ENCODE measurements at regions not wholly inside any gene's neighbourhood (a gene's known extent, or its start where the extent isn't known, plus 50 kb on each side); places are given as distances from the start of the nearest gene placed in this dataset.

- no peak for DNase-seq (ENCODE audit: low spot score)
Measured at GRCh38 chr6:43948527-43949485, 178.4 kb downstream of the MRPL14 start.

GRCh38 chr6:43947860-43948259 is 177.8 kb downstream of the VEGFA start:
- DNase-seq (ENCODE audit: low spot score), result no peak

- DNase-seq (ENCODE audit: low spot score), result no peak
Measured at GRCh38 chr6:43946641-43947363, 176.8 kb downstream of the VEGFA start.

GRCh38 chr6:43945768-43946080 is 175.7 kb downstream of the VEGFA start:
- DNase-seq (ENCODE audit: low spot score), result no peak

- no peak for DNase-seq (ENCODE audit: low spot score)
Measured at GRCh38 chr6:43944908-43945767, 175.1 kb downstream of the VEGFA start.

- DNase-seq (ENCODE audit: low spot score), result peak; percentile 97
Measured at GRCh38 chr6:43943781-43944250, 173.8 kb downstream of the VEGFA start.

- DNase-seq (ENCODE audit: low spot score), result no peak
Measured at GRCh38 chr6:43943099-43943766, 173.2 kb downstream of the VEGFA start.

- DNase-seq (ENCODE audit: low spot score), result no peak
Measured at GRCh38 chr6:43942616-43943015, 172.6 kb downstream of the VEGFA start.

- no peak for DNase-seq (ENCODE audit: low spot score)
Measured at GRCh38 chr6:43942011-43942442, 172.0 kb downstream of the VEGFA start.

GRCh38 chr6:43941174-43941573 is 171.2 kb downstream of the VEGFA start:
- DNase-seq (ENCODE audit: low spot score), result no peak

GRCh38 chr6:43940393-43941087 is 170.5 kb downstream of the VEGFA start:
- DNase-seq (ENCODE audit: low spot score), result no peak

GRCh38 chr6:43940071-43940392 is 170.0 kb downstream of the VEGFA start:
- DNase-seq (ENCODE audit: low spot score), result no peak

GRCh38 chr6:43939281-43940070 is 169.5 kb downstream of the VEGFA start:
- no peak for DNase-seq (ENCODE audit: low spot score)

- DNase-seq (ENCODE audit: low spot score), result no peak
Measured at GRCh38 chr6:43938178-43939105, 168.4 kb downstream of the VEGFA start.

- no peak for DNase-seq (ENCODE audit: low spot score)
Measured at GRCh38 chr6:43937236-43938177, 167.5 kb downstream of the VEGFA start.

GRCh38 chr6:43936476-43936875 is 166.5 kb downstream of the VEGFA start:
- DNase-seq (ENCODE audit: low spot score), result no peak

- no peak for DNase-seq (ENCODE audit: low spot score)
Measured at GRCh38 chr6:43935921-43936439, 166.0 kb downstream of the VEGFA start.
